DMS79 treated with DMSO at 0.1 percent for 48 hours (cell line): ENCODE measurements at regions not wholly inside any gene's neighbourhood (a gene's known extent, or its start where the extent isn't known, plus 50 kb on each side); places are given as distances from the start of the nearest gene placed in this dataset.
"Not testable (repeated sequence)": the region's sequence is repeated elsewhere in the genome, so short reads cannot be mapped to it uniquely, and the experiment has no call there.

Source experiments
- DNase-seq: peaks from one replicate; lab custom pipeline; 2025; lab: John Stamatoyannopoulos, UW

- no peak for DNase-seq
Measured at GRCh38 chr1:230591678-230592077, 50.6 kb upstream of the COG2 start.

- DNase-seq: no peak
Measured at GRCh38 chr1:230589951-230590350, 52.3 kb upstream of the COG2 start.

- DNase-seq: no peak
Measured at GRCh38 chr1:230588323-230588746, 53.9 kb upstream of the COG2 start.

- no peak for DNase-seq
Measured at GRCh38 chr1:230587061-230587460, 55.2 kb upstream of the COG2 start.

GRCh38 chr1:230584660-230585059 lies 57.6 kb upstream of the COG2 start:
- DNase-seq: no peak

- DNase-seq: no peak
Measured at GRCh38 chr1:230581446-230582079, 60.7 kb upstream of the COG2 start.

GRCh38 chr1:230578616-230579015 lies 63.7 kb upstream of the COG2 start:
- no peak for DNase-seq

- no peak for DNase-seq
Measured at GRCh38 chr1:230577537-230577936, 64.7 kb upstream of the COG2 start.

- DNase-seq: no peak
Measured at GRCh38 chr1:230575886-230576500, 66.3 kb upstream of the COG2 start.

- DNase-seq: no peak
Measured at GRCh38 chr1:230574502-230574901, 67.8 kb upstream of the COG2 start.

- no peak for DNase-seq
Measured at GRCh38 chr1:230573658-230574057, 68.6 kb upstream of the COG2 start.

GRCh38 chr1:230572121-230573105 lies 69.9 kb upstream of the COG2 start:
- no peak for DNase-seq

GRCh38 chr1:230570724-230571360 lies 71.4 kb upstream of the COG2 start:
- DNase-seq: no peak

- DNase-seq: no peak
Measured at GRCh38 chr1:230569201-230569600, 73.1 kb upstream of the COG2 start.

- DNase-seq: no peak
Measured at GRCh38 chr1:230568676-230569075, 73.6 kb upstream of the COG2 start.

GRCh38 chr1:230568008-230568407 lies 74.3 kb upstream of the COG2 start:
- DNase-seq: no peak

- DNase-seq: no peak
Measured at GRCh38 chr1:230567221-230567575, 75.1 kb upstream of the COG2 start.

- not testable (repeated sequence) for DNase-seq
Measured at GRCh38 chr1:230566532-230567220, 75.6 kb upstream of the COG2 start.

- no peak for DNase-seq
Measured at GRCh38 chr1:230565141-230565540, 77.1 kb upstream of the COG2 start.

- DNase-seq: no peak
Measured at GRCh38 chr1:230563591-230563990, 78.7 kb upstream of the COG2 start.

- DNase-seq: no peak
Measured at GRCh38 chr1:230561570-230561969, 80.7 kb upstream of the COG2 start.

GRCh38 chr1:230558324-230558723 lies 84.0 kb upstream of the COG2 start:
- no peak for DNase-seq
